SK-N-SH (cell line): ENCODE measurements at regions not wholly inside any gene's neighbourhood (a gene's known extent, or its start where the extent isn't known, plus 50 kb on each side); places are given as distances from the start of the nearest gene placed in this dataset.

Source experiments
- CTCF ChIA-PET: fragments of 300-600, 350-600 bp; formaldehyde crosslinking; extraction: SDS; loops from one replicate; lab custom pipeline; 2021; lab: Yijun Ruan, JAX
- POLR2A ChIA-PET: fragments of 350-600 bp; sonication (Branson Sonifier 250); formaldehyde crosslinking; extraction: SDS; loops from one replicate; lab custom pipeline; 2020; ENCODE audit warnings: antibody characterized with exemption, inconsistent platforms; lab: Yijun Ruan, JAX
- DNase-seq: peaks from one replicate; pipeline ENCODE4 v3.0.0; 2012
- H2AFZ ChIP-seq: fragments of 200-600 bp; sonication (generic); 2 replicates; pipeline ENCODE4 v1.8.1; 2016; ENCODE audit warnings: antibody characterized with exemption, mild to moderate bottlenecking, low read depth
- H3F3A ChIP-seq: fragments of 200-600 bp; sonication (generic); replicated peaks from 2 replicates; pipeline ENCODE3; 2016; ENCODE audit warnings: antibody characterized with exemption, mild to moderate bottlenecking; ENCODE audit not compliant: insufficient read depth
- H3K27ac ChIP-seq, 2 experiments: fragments of 200-500 bp in 1 of 2; fragments of 200-600 bp in 1 of 2; sonication (Bioruptor generic) in 1 of 2; sonication (generic), shearing (Covaris generic) in 1 of 2; 2 replicates each; pipeline versions ENCODE4 v1.5.1 to v1.6.1; 2014 to 2016; ENCODE audit warnings: low read depth in 2 of 2, inconsistent platforms in 1 of 2, low read length in 1 of 2, mild to moderate bottlenecking in 1 of 2, mixed read lengths in 1 of 2
- H3K27me3 ChIP-seq: fragments of 200-600 bp; sonication (generic), shearing (Covaris generic); 2 replicates; pipeline ENCODE4 v1.6.1; 2016; ENCODE audit warnings: mixed run types; ENCODE audit not compliant: insufficient read depth
- H3K36me3 ChIP-seq, 2 experiments: fragments of 200-500 bp in 1 of 2; fragments of 200-600 bp in 1 of 2; sonication (Bioruptor generic) in 1 of 2; sonication (generic) in 1 of 2; replicated peaks in 1 of 2; 2 replicates each; pipeline versions ENCODE3 to v1.5.1; 2014 to 2016; ENCODE audit warnings: low read length in 1 of 2, mild to moderate bottlenecking in 1 of 2; ENCODE audit not compliant: insufficient read depth in 2 of 2, control insufficient read depth in 1 of 2
- H3K4me1 ChIP-seq, 2 experiments: fragments of 200-500 bp in 1 of 2; fragments of 200-600 bp in 1 of 2; sonication (Bioruptor generic) in 1 of 2; sonication (generic), shearing (Covaris generic) in 1 of 2; 2 replicates each; pipeline versions ENCODE4 v1.5.1 to v1.6.1; 2014 to 2016; ENCODE audit warnings: low read depth in 1 of 2, low read length in 1 of 2, mixed run types in 1 of 2; ENCODE audit not compliant: insufficient read depth in 2 of 2, control insufficient read depth in 1 of 2
- H3K4me2 ChIP-seq: fragments of 200-600 bp; sonication (generic), shearing (Covaris generic); 2 replicates; pipeline ENCODE4 v1.6.1; 2017; ENCODE audit warnings: mixed run types
- H3K4me3 ChIP-seq, 2 experiments: fragments of 200-500 bp in 1 of 2; fragments of 200-600 bp in 1 of 2; sonication (Bioruptor generic) in 1 of 2; sonication (generic), shearing (Covaris generic) in 1 of 2; 2 replicates each; pipeline versions ENCODE4 v1.5.1 to v1.8.1; 2014 to 2016; ENCODE audit warnings: low read depth in 2 of 2, inconsistent platforms in 1 of 2, low read length in 1 of 2, mild to moderate bottlenecking in 1 of 2, mixed read lengths in 1 of 2, moderate library complexity in 1 of 2
- H3K79me2 ChIP-seq: fragments of 200-600 bp; sonication (generic); 2 replicates; pipeline ENCODE4 v1.8.1; 2017; ENCODE audit warnings: mild to moderate bottlenecking; ENCODE audit not compliant: insufficient read depth
- H3K9ac ChIP-seq: fragments of 200-600 bp; sonication (generic); 2 replicates; pipeline ENCODE4 v1.6.1; 2017; ENCODE audit warnings: mixed run types
- H3K9me2 ChIP-seq: fragments of 200-600 bp; sonication (generic); 2 replicates; pipeline ENCODE4 v1.6.1; 2017; ENCODE audit warnings: mixed run types
- H3K9me3 ChIP-seq: fragments of 200-600 bp; sonication (generic); 2 replicates; pipeline ENCODE4 v1.6.1; 2017; ENCODE audit warnings: mixed run types, mild to moderate bottlenecking, moderate library complexity
- H4K20me1 ChIP-seq: fragments of 200-600 bp; sonication (generic); 2 replicates; pipeline ENCODE4 v1.6.1; 2017; ENCODE audit warnings: mild to moderate bottlenecking, mixed run types; ENCODE audit not compliant: insufficient read depth
- CHD2 ChIP-seq: fragments of 150-350 bp; IDR thresholded peaks from 2 replicates; pipeline ENCODE4 v1.6.1; 2018; ENCODE audit warnings: low read length; ENCODE audit not compliant: partially characterized antibody
- CTCF ChIP-seq: fragments of 200-600 bp; sonication (generic); IDR thresholded peaks from 2 replicates; pipeline ENCODE4 v1.6.1; 2017; ENCODE audit warnings: antibody characterized with exemption, mild to moderate bottlenecking, moderate library complexity
- ELF1 ChIP-seq: IDR thresholded peaks from 2 replicates; pipeline ENCODE4 v1.4.0; 2012
- EZH2phosphoT487 ChIP-seq: fragments of 200-600 bp; sonication (generic); IDR thresholded peaks from 2 replicates; pipeline ENCODE4 v1.6.1; 2017; ENCODE audit warnings: low read depth, mixed run types, mild to moderate bottlenecking, antibody characterized with exemption, moderate library complexity, borderline replicate concordance
- FOXJ3 ChIP-seq: sonication (generic); formaldehyde crosslinking; IDR thresholded peaks from 2 replicates; pipeline ENCODE4 v1.5.1; 2020; ENCODE audit warnings: mild to moderate bottlenecking, missing genetic modification reagents
- FOXM1 ChIP-seq: IDR thresholded peaks from 2 replicates; pipeline ENCODE4 v1.4.0; 2012; ENCODE audit warnings: low read depth, mild to moderate bottlenecking
- MAX ChIP-seq: IDR thresholded peaks from 2 replicates; pipeline ENCODE4 v1.4.0; 2012; ENCODE audit warnings: low read depth
- NFIC ChIP-seq: IDR thresholded peaks from 2 replicates; pipeline ENCODE4 v1.4.0; 2012; ENCODE audit warnings: borderline replicate concordance
- RAD21 ChIP-seq: IDR thresholded peaks from 2 replicates; pipeline ENCODE4 v1.6.1; 2012; ENCODE audit warnings: mild to moderate bottlenecking, low read length
- RCOR1 ChIP-seq: fragments of 150-350 bp; IDR thresholded peaks from 2 replicates; pipeline ENCODE4 v1.6.1; 2017; ENCODE audit warnings: antibody characterized with exemption, low read length
- RXRA ChIP-seq: IDR thresholded peaks from 2 replicates; pipeline ENCODE4 v1.4.0; 2012; ENCODE audit warnings: low read depth, mild to moderate bottlenecking, borderline replicate concordance
- SIN3A ChIP-seq: IDR thresholded peaks from 2 replicates; pipeline ENCODE4 v1.6.1; 2012; ENCODE audit warnings: low read depth, mild to moderate bottlenecking, low read length, moderate library complexity, borderline replicate concordance
- TAF1 ChIP-seq: IDR thresholded peaks from 2 replicates; pipeline ENCODE4 v1.6.1; 2012; ENCODE audit warnings: low read depth, mild to moderate bottlenecking, low read length, moderate library complexity, borderline replicate concordance
- TCF12 ChIP-seq: IDR thresholded peaks from 2 replicates; pipeline ENCODE4 v1.4.0; 2012
- TEAD4 ChIP-seq: IDR thresholded peaks from 2 replicates; pipeline ENCODE4 v1.4.0; 2012; ENCODE audit warnings: mild to moderate bottlenecking, borderline replicate concordance; ENCODE audit not compliant: insufficient read depth
- USF2 ChIP-seq: fragments of 150-350 bp; IDR thresholded peaks from 2 replicates; pipeline ENCODE4 v1.6.1; 2017; ENCODE audit warnings: antibody characterized with exemption, low read length, low read depth, borderline replicate concordance
- WGBS: methylation state at CpG from one replicate; pipeline ENCODE4 v1.1.6; 2017; ENCODE audit warnings: low lambda C conversion rate; 5-methylcytosine and 5-hydroxymethylcytosine counted together
- TF ChIP-seq, protein P1 (sequence below): IDR thresholded peaks from 2 replicates; pipeline ENCODE4 v1.4.0; 2012; ENCODE audit warnings: low read depth, borderline replicate concordance
- TF ChIP-seq, protein P2 (sequence below): IDR thresholded peaks from 2 replicates; pipeline ENCODE4; 2012

DNA sequence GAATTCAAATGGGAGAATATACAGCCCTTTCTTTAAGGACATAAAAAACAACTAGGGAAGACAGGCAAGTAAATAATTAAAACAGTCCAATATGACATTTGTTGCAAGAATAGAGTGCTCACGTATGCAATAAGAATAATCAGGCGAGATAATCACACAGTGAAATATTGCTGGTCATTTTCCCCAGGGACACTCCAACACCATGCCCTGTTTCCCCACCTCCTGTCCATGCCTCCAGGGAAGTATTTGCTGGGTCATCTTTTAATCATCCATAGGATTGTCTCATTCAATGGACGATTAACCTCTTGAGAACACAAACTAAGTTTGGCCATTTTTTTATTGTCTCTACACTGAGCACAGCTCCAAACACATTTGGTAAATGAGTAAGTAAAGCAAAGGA is 472.9 kb downstream of the C6orf118 start:
- H4K20me1 ChIP-seq, result no peaks in the 10 kb centered on the region

More for the DNA sequence above, 472.9 kb downstream of the C6orf118 start:
- H3K9me2 ChIP-seq, result no peaks in the 10 kb centered on the region
- ChIA-PET CTCF (no interaction called here), POLR2A (no interaction called here)
- no peaks in the 10 kb centered on the region for H3K9me3 ChIP-seq
- no peak for TF ChIP-seq TEAD4
- no peak for TF ChIP-seq FOXM1
- TF ChIP-seq MAX, result no peak
- TF ChIP-seq CTCF, result no peak
- TF ChIP-seq RCOR1, result no peak
- TF ChIP-seq, protein P1, sequence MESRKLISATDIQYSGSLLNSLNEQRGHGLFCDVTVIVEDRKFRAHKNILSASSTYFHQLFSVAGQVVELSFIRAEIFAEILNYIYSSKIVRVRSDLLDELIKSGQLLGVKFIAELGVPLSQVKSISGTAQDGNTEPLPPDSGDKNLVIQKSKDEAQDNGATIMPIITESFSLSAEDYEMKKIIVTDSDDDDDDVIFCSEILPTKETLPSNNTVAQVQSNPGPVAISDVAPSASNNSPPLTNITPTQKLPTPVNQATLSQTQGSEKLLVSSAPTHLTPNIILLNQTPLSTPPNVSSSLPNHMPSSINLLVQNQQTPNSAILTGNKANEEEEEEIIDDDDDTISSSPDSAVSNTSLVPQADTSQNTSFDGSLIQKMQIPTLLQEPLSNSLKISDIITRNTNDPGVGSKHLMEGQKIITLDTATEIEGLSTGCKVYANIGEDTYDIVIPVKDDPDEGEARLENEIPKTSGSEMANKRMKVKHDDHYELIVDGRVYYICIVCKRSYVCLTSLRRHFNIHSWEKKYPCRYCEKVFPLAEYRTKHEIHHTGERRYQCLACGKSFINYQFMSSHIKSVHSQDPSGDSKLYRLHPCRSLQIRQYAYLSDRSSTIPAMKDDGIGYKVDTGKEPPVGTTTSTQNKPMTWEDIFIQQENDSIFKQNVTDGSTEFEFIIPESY, result no peak
- no peak for TF ChIP-seq CHD2
- TF ChIP-seq TAF1, result no peak
- TF ChIP-seq RXRA, result no peak
- no peak for TF ChIP-seq NFIC
- no peak for TF ChIP-seq SIN3A
- TF ChIP-seq TCF12, result no peak
- TF ChIP-seq EZH2phosphoT487, result no peak
- TF ChIP-seq, protein P2, sequence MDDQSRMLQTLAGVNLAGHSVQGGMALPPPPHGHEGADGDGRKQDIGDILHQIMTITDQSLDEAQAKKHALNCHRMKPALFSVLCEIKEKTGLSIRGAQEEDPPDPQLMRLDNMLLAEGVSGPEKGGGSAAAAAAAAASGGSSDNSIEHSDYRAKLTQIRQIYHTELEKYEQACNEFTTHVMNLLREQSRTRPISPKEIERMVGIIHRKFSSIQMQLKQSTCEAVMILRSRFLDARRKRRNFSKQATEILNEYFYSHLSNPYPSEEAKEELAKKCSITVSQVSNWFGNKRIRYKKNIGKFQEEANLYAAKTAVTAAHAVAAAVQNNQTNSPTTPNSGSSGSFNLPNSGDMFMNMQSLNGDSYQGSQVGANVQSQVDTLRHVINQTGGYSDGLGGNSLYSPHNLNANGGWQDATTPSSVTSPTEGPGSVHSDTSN, result no peak
- no peak for TF ChIP-seq USF2
- no peak for TF ChIP-seq FOXJ3 (CRISPR knock-in tag)
- no peak for TF ChIP-seq ELF1
- TF ChIP-seq RAD21, result no peak
- no peaks in the 10 kb centered on the region; a peak in 1 of 4 replicates for H3K4me1 ChIP-seq
- no peak for DNase-seq
- H2AFZ ChIP-seq, result no peak overlapping the region
- H3K27ac ChIP-seq, result no peak overlapping the region
- H3K4me3 ChIP-seq, result no peak overlapping the region
- no peak overlapping the region for H3K9ac ChIP-seq
- no peaks in the 10 kb centered on the region for H3F3A ChIP-seq
- no peaks in the 10 kb centered on the region for H3K36me3 ChIP-seq
- 34% methylated on average over 3 of the region's 3 CpGs for WGBS
- H3K4me2 ChIP-seq, result no peak overlapping the region
- no peaks in the 10 kb centered on the region for H3K79me2 ChIP-seq
- H3K27me3 ChIP-seq, result no peaks in the 10 kb centered on the region
